CD4-positive, alpha-beta T cell treated with Interleukin-10 for 1 hour (primary cell): ENCODE measurements at regions not wholly inside any gene's neighbourhood (a gene's known extent, or its start where the extent isn't known, plus 50 kb on each side); places are given as distances from the start of the nearest gene placed in this dataset.

Experiments
- DNase-seq: peaks from one replicate; pipeline ENCODE4 v3.0.0-alpha.2; 2020

- DNase-seq: no peak
These were observed 411.7 kb upstream of the MKI67 start for GRCh38 chr10:128537834-128538330.

GRCh38 chr10:128538671-128539070 lies 412.4 kb upstream of the MKI67 start:
- DNase-seq: no peak

- no peak for DNase-seq
These were observed 413.4 kb upstream of the MKI67 start for GRCh38 chr10:128539510-128540127.

- no peak for DNase-seq
These were observed 414.0 kb upstream of the MKI67 start for GRCh38 chr10:128540128-128540762.

GRCh38 chr10:128540781-128541761 lies 414.8 kb upstream of the MKI67 start:
- DNase-seq: no peak

GRCh38 chr10:128541926-128542475 lies 415.8 kb upstream of the MKI67 start:
- no peak for DNase-seq

GRCh38 chr10:128542659-128543058 lies 416.4 kb upstream of the MKI67 start:
- DNase-seq: no peak

GRCh38 chr10:128543151-128543550 lies 416.9 kb upstream of the MKI67 start:
- no peak for DNase-seq

GRCh38 chr10:128545216-128545615 lies 419.0 kb upstream of the MKI67 start:
- no peak for DNase-seq

- no peak for DNase-seq
These were observed 420.5 kb upstream of the MKI67 start for GRCh38 chr10:128546651-128547165.

- DNase-seq: no peak
These were observed 422.9 kb upstream of the MKI67 start for GRCh38 chr10:128549101-128549608.

GRCh38 chr10:128550045-128550444 lies 423.8 kb upstream of the MKI67 start:
- no peak for DNase-seq

GRCh38 chr10:128551475-128551874 lies 425.3 kb upstream of the MKI67 start:
- no peak for DNase-seq

GRCh38 chr10:128553755-128554154 lies 427.5 kb upstream of the MKI67 start:
- DNase-seq: no peak

GRCh38 chr10:128556182-128557110 lies 430.2 kb upstream of the MKI67 start:
- no peak for DNase-seq

- no peak for DNase-seq
These were observed 431.0 kb upstream of the MKI67 start for GRCh38 chr10:128557149-128557710.

GRCh38 chr10:128560406-128560805 lies 434.2 kb upstream of the MKI67 start:
- no peak for DNase-seq

GRCh38 chr10:128560993-128561392 lies 434.8 kb upstream of the MKI67 start:
- no peak for DNase-seq

GRCh38 chr10:128563387-128563786 lies 437.2 kb upstream of the MKI67 start:
- no peak for DNase-seq

- no peak for DNase-seq
These were observed 437.7 kb upstream of the MKI67 start for GRCh38 chr10:128563904-128564303.

GRCh38 chr10:128566361-128566968 lies 440.2 kb upstream of the MKI67 start:
- DNase-seq: no peak
